HCT116 (cell line): ENCODE measurements at regions not wholly inside any gene's neighbourhood (a gene's known extent, or its start where the extent isn't known, plus 50 kb on each side); places are given as distances from the start of the nearest gene placed in this dataset.

ENCODE experiments used
- ATAC-seq: fragments of 200-7000 bp; cut with Tn5 transposase; 2 replicates; pipeline ENCODE4 v1.9.1; 2020; ENCODE audit warnings: mild to moderate bottlenecking, moderate library complexity
- BruUV-seq: library from RNA; stranded (reverse); fragments of 400-500 nt; replicated peaks from 2 replicates; lab custom pipeline; 2021; lab: Mats Ljungman, UMichigan
- CTCF ChIA-PET: fragments of 300-600 bp; sonication (Branson Sonifier 250); formaldehyde crosslinking; loops from one replicate; lab custom pipeline; 2021; ENCODE audit warnings: antibody characterized with exemption; lab: Charles Lee
- POLR2A ChIA-PET: fragments of 300-600, 350-600 bp; sonication (Branson Sonifier 250); formaldehyde crosslinking; loops from one replicate; lab custom pipeline; 2021; ENCODE audit warnings: antibody characterized with exemption; lab: Charles Lee
- RAD21 ChIA-PET, 2 experiments: fragments of 300-600 bp; sonication (Branson Sonifier 250); formaldehyde crosslinking; loops; one replicate each; lab custom pipeline; 2023; ENCODE audit warnings: low total read pairs in 2 of 2; ENCODE audit not compliant: uncharacterized antibody in 2 of 2, unreplicated experiment in 2 of 2, low non-redundant PET in 1 of 2; lab: Charles Lee
- DNase-seq: peaks from one replicate; pipeline ENCODE4 v3.0.0-alpha.2; 2010; ENCODE audit warnings: low read depth, low spot score
- H2AFZ ChIP-seq: fragments of 200-600 bp; shearing (Covaris generic), sonication (generic); 2 replicates; pipeline ENCODE4 v1.6.1; 2017; ENCODE audit warnings: low read depth, mixed run types, mixed read lengths, antibody characterized with exemption, low read length; ENCODE audit not compliant: poor library complexity, severe bottlenecking
- H3K27ac ChIP-seq: 2 replicates; pipeline ENCODE4 v1.5.1; 2012; ENCODE audit warnings: low read depth, low read length
- H3K27me3 ChIP-seq: fragments of 200-600 bp; sonication (generic); 2 replicates; pipeline ENCODE4 v1.6.1; 2016; ENCODE audit warnings: mixed run types, low read length, mixed read lengths; ENCODE audit not compliant: insufficient read depth
- H3K36me3 ChIP-seq, 2 experiments: fragments of 200-500 bp in 1 of 2; fragments of 200-600 bp in 1 of 2; sonication (Bioruptor generic) in 1 of 2; sonication (generic) in 1 of 2; 2 replicates each; pipeline versions ENCODE4 v1.5.1 to v1.6.1; 2014 to 2016; ENCODE audit warnings: low read length in 2 of 2, inconsistent platforms in 1 of 2, mixed read lengths in 1 of 2, mixed run types in 1 of 2; ENCODE audit not compliant: insufficient read depth in 2 of 2, control insufficient read depth in 1 of 2
- H3K4me1 ChIP-seq, 2 experiments: fragments of 200-600 bp in 1 of 2; sonication (generic) in 1 of 2; 2 replicates each; pipeline versions ENCODE4 v1.5.1 to v1.6.1; 2012 to 2017; ENCODE audit warnings: low read length in 2 of 2, inconsistent platforms in 1 of 2, mild to moderate bottlenecking in 1 of 2, mixed read lengths in 1 of 2, mixed run types in 1 of 2, moderate library complexity in 1 of 2; ENCODE audit not compliant: insufficient read depth in 2 of 2, control insufficient read depth in 1 of 2
- H3K4me2 ChIP-seq: fragments of 200-600 bp; sonication (generic); 2 replicates; pipeline ENCODE4 v1.6.1; 2017; ENCODE audit warnings: mixed run types, low read length, mixed read lengths
- H3K4me3 ChIP-seq, 2 experiments: fragments of 200-600 bp in 1 of 2; sonication (generic) in 1 of 2; replicated peaks in 1 of 2; 2 replicates each; pipeline ENCODE4 v1.5.1; 2011 to 2016; ENCODE audit warnings: low read length in 2 of 2, control low read depth in 1 of 2, low read depth in 1 of 2, mild to moderate bottlenecking in 1 of 2, mixed read lengths in 1 of 2, mixed run types in 1 of 2
- H3K79me2 ChIP-seq: fragments of 200-600 bp; sonication (generic); 2 replicates; pipeline ENCODE4 v1.6.1; 2017; ENCODE audit warnings: mild to moderate bottlenecking, mixed run types, low read length, moderate library complexity, mixed read lengths; ENCODE audit not compliant: insufficient read depth
- H3K9ac ChIP-seq: fragments of 200-600 bp; sonication (generic); 2 replicates; pipeline ENCODE4 v1.6.1; 2016; ENCODE audit warnings: low read length, mixed read lengths
- H3K9me2 ChIP-seq: fragments of 200-600 bp; sonication (generic), shearing (Covaris generic); 2 replicates; pipeline ENCODE4 v1.6.1; 2017; ENCODE audit warnings: mixed run types, mild to moderate bottlenecking, moderate library complexity; ENCODE audit not compliant: insufficient read depth
- H3K9me3 ChIP-seq, 2 experiments: fragments of 200-500 bp in 1 of 2; fragments of 200-600 bp in 1 of 2; sonication (Bioruptor generic) in 1 of 2; sonication (generic) in 1 of 2; 2 replicates each; pipeline ENCODE4 v1.6.1; 2014 to 2017; ENCODE audit warnings: low read length in 2 of 2, mixed read lengths in 2 of 2, inconsistent platforms in 1 of 2, low read depth in 1 of 2, mild to moderate bottlenecking in 1 of 2, mixed run types in 1 of 2, moderate library complexity in 1 of 2; ENCODE audit not compliant: control insufficient read depth in 1 of 2, insufficient read depth in 1 of 2
- H4K20me1 ChIP-seq: fragments of 200-600 bp; sonication (generic), shearing (Covaris generic); 2 replicates; pipeline ENCODE4 v1.6.1; 2017; ENCODE audit warnings: mixed run types, mild to moderate bottlenecking, moderate library complexity; ENCODE audit not compliant: insufficient read depth
- CBX3 ChIP-seq: IDR thresholded peaks from 2 replicates; pipeline ENCODE4 v1.6.1; 2012; ENCODE audit warnings: low read depth
- CEBPB ChIP-seq: IDR thresholded peaks from 2 replicates; pipeline ENCODE4 v1.6.1; 2012; ENCODE audit warnings: low read depth
- ELF1 ChIP-seq: IDR thresholded peaks from 2 replicates; pipeline ENCODE4 v1.6.1; 2012; ENCODE audit warnings: low read depth, borderline replicate concordance
- EZH2 ChIP-seq: fragments of 200-600 bp; sonication (generic); IDR thresholded peaks from 2 replicates; pipeline ENCODE4 v1.6.1; 2017; ENCODE audit warnings: antibody characterized with exemption, mixed run types
- FOSL1 ChIP-seq: IDR thresholded peaks from 2 replicates; pipeline ENCODE4 v1.6.1; 2012; ENCODE audit warnings: low read depth
- MAX ChIP-seq: IDR thresholded peaks from 2 replicates; pipeline ENCODE4 v1.6.1; 2012
- POLR2AphosphoS5 ChIP-seq: IDR thresholded peaks from 2 replicates; pipeline ENCODE4 v1.6.1; 2011; ENCODE audit warnings: mild to moderate bottlenecking, low read depth, low read length, moderate library complexity
- RAD21 ChIP-seq: IDR thresholded peaks from 2 replicates; pipeline ENCODE4 v1.6.1; 2012; ENCODE audit warnings: low read depth, mild to moderate bottlenecking
- SRF ChIP-seq: IDR thresholded peaks from 2 replicates; pipeline ENCODE4 v1.6.1; 2012; ENCODE audit warnings: low read depth
- ZBTB33 ChIP-seq: IDR thresholded peaks from 2 replicates; pipeline ENCODE4 v1.6.1; 2011; ENCODE audit warnings: mild to moderate bottlenecking, low read length, moderate library complexity; ENCODE audit not compliant: insufficient replicate concordance; ENCODE audit errors: extremely low read depth
- intact Hi-C: fragments of 100-400 bp; cut with micrococcal nuclease; formaldehyde crosslinking; loops from 2 replicates; pipeline ENCODE4 v1.10.0; 2022

GRCh38 chr3:132904-133303, 63.7 kb upstream of the CHL1 start:
- DNase-seq (no peak), ATAC-seq (no peak)
- H4K20me1 ChIP-seq = no peaks in the 10 kb centered on the region
- H3K4me2 ChIP-seq = no peak overlapping the region
- H3K27ac ChIP-seq = no peak overlapping the region
- H2AFZ ChIP-seq = no peak overlapping the region
- TF ChIP-seq FOSL1 (no peak), POLR2AphosphoS5 (no peak), ZBTB33 (no peak), ELF1 (no peak), CEBPB (no peak), CBX3 (no peak), EZH2 (no peak), RAD21 (no peak), MAX (no peak), SRF (no peak)
- POLR2A ChIA-PET = no interaction called here
- peaks cover 0 to 17% of the 10 kb centered on the region in 2 experiments; a peak in 2 of 4 replicates for H3K9me3 ChIP-seq
- no peak overlapping the region for H3K9ac ChIP-seq
- RAD21 ChIA-PET = no interaction called here
- H3K4me1 ChIP-seq = no peaks in the 10 kb centered on the region
- intact Hi-C loops = no loop called here
- H3K79me2 ChIP-seq = no peaks in the 10 kb centered on the region
- no peaks in the 10 kb centered on the region for H3K9me2 ChIP-seq
- no TSS peak for BruUV-seq
- H3K27me3 ChIP-seq = no peaks in the 10 kb centered on the region
- CTCF ChIA-PET = no interaction called here
- H3K36me3 ChIP-seq = no peaks in the 10 kb centered on the region
- H3K4me3 ChIP-seq = no peak overlapping the region
